ENCODE measurements at regions not wholly inside any gene's neighbourhood (a gene's known extent, or its start where the extent isn't known, plus 50 kb on each side); places are given as distances from the start of the nearest gene placed in this dataset.
"Not testable (repeated sequence)": the region's sequence is repeated elsewhere in the genome, so short reads cannot be mapped to it uniquely, and the experiment has no call there.

GRCh38 chr19:28301463-28301862 is 911.5 kb downstream of the UQCRFS1 start:
- Histone ChIP-seq H3K4me3 (ENCODE audit: low read depth in 1 of 2, low read length in 2 of 2) (no peak overlapping the region), H3K9ac (ENCODE audit: low read depth in 1 of 2, low read length in 2 of 2) (no peak overlapping the region), H3K36me3 (ENCODE audit: control insufficient read depth in 1 of 2, insufficient read depth in 2 of 2, low read length in 2 of 2) (no peaks in the 10 kb centered on the region), H3K27ac (ENCODE audit: low read depth, low read length) (no peak overlapping the region), H3K4me1 (ENCODE audit: control insufficient read depth in 1 of 2, insufficient read depth in 2 of 2, low read length in 2 of 2) (no peaks in the 10 kb centered on the region), H3K9me3 (ENCODE audit: control insufficient read depth in 1 of 2, low read length in 2 of 2) (peaks cover 6 to 11% of the 10 kb centered on the region in 2 donors), H3K27me3 (ENCODE audit: control insufficient read depth in 1 of 2, insufficient read depth in 2 of 2, low read length in 2 of 2) (no peaks in the 10 kb centered on the region)

- Histone ChIP-seq H3K4me1 (ENCODE audit: control insufficient read depth in 1 of 2, insufficient read depth in 2 of 2, low read length in 2 of 2) (no peaks in the 10 kb centered on the region), H3K9me3 (ENCODE audit: control insufficient read depth in 1 of 2, low read length in 2 of 2) (peaks cover 6 to 11% of the 10 kb centered on the region in 2 donors)
Measured at GRCh38 chr19:28299649-28300048, 913.3 kb downstream of the UQCRFS1 start.

DNA sequence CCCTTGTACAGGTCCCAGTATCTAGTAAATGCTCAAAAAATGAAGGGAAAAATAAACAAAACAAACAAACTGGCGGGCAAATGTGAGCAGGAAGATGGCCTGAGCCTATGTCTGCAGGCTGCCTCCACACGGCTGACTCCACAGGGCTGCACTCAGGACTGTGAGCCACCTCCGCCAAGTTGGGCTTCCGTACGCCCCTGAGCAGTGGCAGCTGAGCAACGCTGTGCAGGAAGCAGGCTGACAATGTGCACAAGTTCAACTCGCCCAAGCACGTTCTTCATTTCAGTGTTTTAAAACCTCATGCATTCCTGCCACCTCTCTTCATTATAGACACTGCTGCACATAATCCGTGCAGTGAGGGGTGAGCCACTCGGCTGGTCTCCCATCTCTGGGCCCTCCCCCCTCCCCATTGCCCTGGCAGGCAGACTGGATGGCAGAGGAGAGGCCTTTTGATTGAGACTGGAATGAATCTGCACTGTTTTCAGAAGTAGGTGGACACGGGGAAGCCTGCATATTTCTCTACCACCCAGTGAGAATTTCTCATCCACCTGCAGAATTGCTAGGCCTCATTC is 915.3 kb downstream of the UQCRFS1 start:
- Histone ChIP-seq H3K9me3 (ENCODE audit: control insufficient read depth in 1 of 2, low read length in 2 of 2) (peaks cover 5 to 6% of the 10 kb centered on the region in 2 donors), H3K27ac (ENCODE audit: low read depth, low read length) (no peak overlapping the region), H3K4me3 (ENCODE audit: low read depth in 1 of 2, low read length in 2 of 2) (no peak overlapping the region), H3K4me1 (ENCODE audit: control insufficient read depth in 1 of 2, insufficient read depth in 2 of 2, low read length in 2 of 2) (no peaks in the 10 kb centered on the region), H3K9ac (ENCODE audit: low read depth in 1 of 2, low read length in 2 of 2) (no peak overlapping the region), H3K36me3 (ENCODE audit: control insufficient read depth in 1 of 2, insufficient read depth in 2 of 2, low read length in 2 of 2) (no peaks in the 10 kb centered on the region), H3K27me3 (ENCODE audit: control insufficient read depth in 1 of 2, insufficient read depth in 2 of 2, low read length in 2 of 2) (no peaks in the 10 kb centered on the region)

More at GRCh38 chr19:28299649-28300048, 913.3 kb downstream of the UQCRFS1 start:
- no peak overlapping the region for H3K27ac ChIP-seq (ENCODE audit: low read depth, low read length)
- no peaks in the 10 kb centered on the region for H3K27me3 ChIP-seq (ENCODE audit: control insufficient read depth in 1 of 2, insufficient read depth in 2 of 2, low read length in 2 of 2)
- H3K9ac ChIP-seq (ENCODE audit: low read depth in 1 of 2, low read length in 2 of 2), result no peak overlapping the region
- no peaks in the 10 kb centered on the region for H3K36me3 ChIP-seq (ENCODE audit: control insufficient read depth in 1 of 2, insufficient read depth in 2 of 2, low read length in 2 of 2)
- H3K4me3 ChIP-seq (ENCODE audit: low read depth in 1 of 2, low read length in 2 of 2), result no peak overlapping the region

DNA sequence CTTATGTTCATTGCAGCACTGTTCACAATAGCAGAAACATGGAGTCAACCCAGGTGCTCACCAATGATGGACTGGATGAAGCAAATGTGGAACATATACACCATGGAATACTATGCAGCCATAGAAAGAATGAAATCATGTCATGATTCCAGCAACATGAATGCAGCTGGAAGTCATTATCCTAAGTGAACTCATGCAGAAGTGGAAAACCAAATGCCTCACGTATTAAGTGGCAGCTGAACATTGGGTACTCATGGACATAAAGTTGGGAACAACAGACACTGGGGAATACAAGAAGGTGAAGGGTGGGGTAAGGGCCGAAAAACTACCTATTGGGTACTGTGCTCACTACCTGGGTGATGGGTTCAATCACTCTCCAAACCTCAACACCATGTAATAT is 915.9 kb downstream of the UQCRFS1 start:
- Histone ChIP-seq H3K4me3 (ENCODE audit: low read depth in 1 of 2, low read length in 2 of 2) (no peak overlapping the region), H3K9me3 (ENCODE audit: control insufficient read depth in 1 of 2, low read length in 2 of 2) (peaks cover 5 to 6% of the 10 kb centered on the region in 2 donors), H3K9ac (ENCODE audit: low read depth in 1 of 2, low read length in 2 of 2) (no peak overlapping the region), H3K27ac (ENCODE audit: low read depth, low read length) (no peak overlapping the region), H3K4me1 (ENCODE audit: control insufficient read depth in 1 of 2, insufficient read depth in 2 of 2, low read length in 2 of 2) (no peaks in the 10 kb centered on the region), H3K27me3 (ENCODE audit: control insufficient read depth in 1 of 2, insufficient read depth in 2 of 2, low read length in 2 of 2) (no peaks in the 10 kb centered on the region), H3K36me3 (ENCODE audit: control insufficient read depth in 1 of 2, insufficient read depth in 2 of 2, low read length in 2 of 2) (no peaks in the 10 kb centered on the region)

DNA sequence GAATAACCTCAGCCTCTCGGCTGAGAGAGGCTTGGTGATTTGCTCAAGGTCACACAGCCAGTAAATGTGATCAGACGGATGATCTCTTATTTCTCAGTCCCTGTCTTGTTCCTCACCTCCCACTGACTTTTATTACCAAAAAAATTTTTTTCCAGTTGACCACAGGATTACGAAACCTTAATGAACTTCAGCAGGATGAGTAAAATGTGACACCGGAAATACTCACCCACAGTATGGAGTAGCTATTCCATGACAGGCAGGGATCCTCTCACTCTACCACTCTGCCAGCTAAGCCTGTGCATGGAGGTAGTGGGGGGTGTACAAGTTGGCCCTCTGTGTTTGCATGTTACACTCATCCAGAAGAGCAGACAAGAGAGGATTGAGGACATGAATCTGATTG is 916.4 kb downstream of the UQCRFS1 start:
- Histone ChIP-seq H3K9ac (ENCODE audit: low read depth in 1 of 2, low read length in 2 of 2) (no peak overlapping the region), H3K9me3 (ENCODE audit: control insufficient read depth in 1 of 2, low read length in 2 of 2) (peaks cover 6 to 10% of the 10 kb centered on the region in 2 donors), H3K4me3 (ENCODE audit: low read depth in 1 of 2, low read length in 2 of 2) (no peak overlapping the region), H3K27me3 (ENCODE audit: control insufficient read depth in 1 of 2, insufficient read depth in 2 of 2, low read length in 2 of 2) (no peaks in the 10 kb centered on the region), H3K36me3 (ENCODE audit: control insufficient read depth in 1 of 2, insufficient read depth in 2 of 2, low read length in 2 of 2) (no peaks in the 10 kb centered on the region), H3K4me1 (ENCODE audit: control insufficient read depth in 1 of 2, insufficient read depth in 2 of 2, low read length in 2 of 2) (no peaks in the 10 kb centered on the region), H3K27ac (ENCODE audit: low read depth, low read length) (no peak overlapping the region)

DNA sequence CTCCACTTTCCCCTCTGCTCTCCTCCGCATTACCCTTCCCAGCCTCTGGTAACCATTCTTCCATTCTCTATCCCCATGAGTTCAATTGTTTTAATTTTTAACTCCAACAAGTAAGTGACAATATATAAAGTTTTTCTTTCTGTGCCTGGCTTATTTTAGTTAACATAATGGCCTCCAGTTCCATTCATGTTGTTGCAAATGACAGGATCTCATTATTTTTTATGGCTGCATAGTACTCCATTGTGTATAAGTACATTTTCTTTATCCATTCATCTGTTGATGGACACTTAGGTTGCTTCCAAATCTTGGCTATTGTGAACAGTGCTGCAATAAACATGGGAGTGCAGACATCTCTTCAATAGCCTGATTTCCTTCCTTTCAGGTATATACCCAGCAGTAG is 918.0 kb downstream of the UQCRFS1 start:
- peaks cover 6 to 12% of the 10 kb centered on the region in 2 donors for H3K9me3 ChIP-seq (ENCODE audit: control insufficient read depth in 1 of 2, low read length in 2 of 2)
- H3K36me3 ChIP-seq (ENCODE audit: control insufficient read depth in 1 of 2, insufficient read depth in 2 of 2, low read length in 2 of 2); H3K27ac ChIP-seq (ENCODE audit: low read depth, low read length); H3K4me1 ChIP-seq (ENCODE audit: control insufficient read depth in 1 of 2, insufficient read depth in 2 of 2, low read length in 2 of 2); H3K27me3 ChIP-seq (ENCODE audit: control insufficient read depth in 1 of 2, insufficient read depth in 2 of 2, low read length in 2 of 2); H3K9ac ChIP-seq (ENCODE audit: low read depth in 1 of 2, low read length in 2 of 2); H3K4me3 ChIP-seq (ENCODE audit: low read depth in 1 of 2, low read length in 2 of 2): not testable (repeated sequence)

GRCh38 chr19:28294395-28294794 is 918.6 kb downstream of the UQCRFS1 start:
- H3K4me1 ChIP-seq (ENCODE audit: control insufficient read depth in 1 of 2, insufficient read depth in 2 of 2, low read length in 2 of 2), result peaks cover 0 to 3% of the 10 kb centered on the region in 2 donors
- no peak overlapping the region for H3K4me3 ChIP-seq (ENCODE audit: low read depth in 1 of 2, low read length in 2 of 2)
- H3K9me3 ChIP-seq (ENCODE audit: control insufficient read depth in 1 of 2, low read length in 2 of 2), result peaks cover 6 to 12% of the 10 kb centered on the region in 2 donors
- no peak overlapping the region for H3K9ac ChIP-seq (ENCODE audit: low read depth in 1 of 2, low read length in 2 of 2)
- no peak overlapping the region for H3K27ac ChIP-seq (ENCODE audit: low read depth, low read length)
- no peaks in the 10 kb centered on the region for H3K36me3 ChIP-seq (ENCODE audit: control insufficient read depth in 1 of 2, insufficient read depth in 2 of 2, low read length in 2 of 2)
- H3K27me3 ChIP-seq (ENCODE audit: control insufficient read depth in 1 of 2, insufficient read depth in 2 of 2, low read length in 2 of 2), result no peaks in the 10 kb centered on the region

DNA sequence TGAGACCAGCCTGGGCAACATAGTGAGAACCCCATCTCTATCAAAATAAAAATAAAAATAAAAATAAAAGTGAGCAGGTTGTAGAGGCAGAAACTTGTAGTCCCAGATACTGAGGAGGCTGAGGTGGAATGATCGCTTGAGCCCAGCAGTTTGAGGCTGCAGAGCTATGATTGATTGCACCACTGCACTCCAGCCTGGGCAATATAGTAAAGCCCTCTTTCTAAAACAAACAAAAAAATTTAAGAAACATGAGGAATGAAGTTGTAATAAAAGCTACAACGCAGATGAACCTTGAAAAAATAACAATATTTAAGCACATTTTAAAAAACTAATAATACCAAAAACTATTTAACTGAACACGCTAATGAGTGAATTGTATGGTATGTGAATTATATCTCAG is 919.3 kb downstream of the UQCRFS1 start:
- H3K27me3 ChIP-seq (ENCODE audit: control insufficient read depth in 1 of 2, insufficient read depth in 2 of 2, low read length in 2 of 2), result no peaks in the 10 kb centered on the region
- H3K9me3 ChIP-seq (ENCODE audit: control insufficient read depth in 1 of 2, low read length in 2 of 2), result peaks cover 3 to 11% of the 10 kb centered on the region in 2 donors
- H3K36me3 ChIP-seq (ENCODE audit: control insufficient read depth in 1 of 2, insufficient read depth in 2 of 2, low read length in 2 of 2), result no peaks in the 10 kb centered on the region
- H3K4me1 ChIP-seq (ENCODE audit: control insufficient read depth in 1 of 2, insufficient read depth in 2 of 2, low read length in 2 of 2), result peaks cover 0 to 5% of the 10 kb centered on the region in 2 donors
- H3K4me3 ChIP-seq (ENCODE audit: low read depth in 1 of 2, low read length in 2 of 2), result no peak overlapping the region
- H3K9ac ChIP-seq (ENCODE audit: low read depth in 1 of 2, low read length in 2 of 2), result no peak overlapping the region
- H3K27ac ChIP-seq (ENCODE audit: low read depth, low read length), result no peak overlapping the region

DNA sequence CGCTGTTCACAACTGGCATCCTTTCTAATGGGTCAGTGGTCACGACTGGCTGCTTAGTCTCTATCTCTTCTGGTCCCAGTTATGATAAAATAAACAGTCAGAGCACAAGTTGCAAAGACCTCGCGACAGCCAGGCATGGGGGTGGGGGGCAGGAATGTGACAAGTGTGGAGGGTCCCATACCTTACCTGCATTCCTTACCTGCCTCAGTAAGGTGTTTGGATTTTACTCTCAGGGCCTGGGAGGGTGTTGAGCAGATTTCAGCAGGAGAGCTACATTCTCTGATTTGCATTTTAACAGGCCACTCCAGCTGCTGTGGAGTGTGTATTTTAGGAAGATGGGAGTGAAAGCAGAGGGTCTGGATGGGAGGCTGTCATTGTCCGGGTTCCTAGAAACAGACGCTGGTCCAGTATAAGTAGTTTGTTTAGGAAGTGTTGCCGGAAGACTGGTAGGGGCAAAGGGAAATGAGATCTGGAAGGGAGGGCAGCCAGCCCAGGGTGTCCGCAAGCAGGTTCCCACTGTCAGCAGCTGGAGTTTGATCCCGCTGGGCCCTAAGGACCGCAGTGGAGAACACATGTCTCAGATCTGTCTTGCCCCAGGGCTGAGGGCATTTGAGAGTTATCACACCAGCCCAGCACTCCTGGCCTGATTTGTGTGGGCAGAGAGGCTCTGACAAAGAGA is 920.0 kb downstream of the UQCRFS1 start:
- Histone ChIP-seq H3K9me3 (ENCODE audit: control insufficient read depth in 1 of 2, low read length in 2 of 2) (peaks cover 0 to 16% of the 10 kb centered on the region in 2 donors), H3K9ac (ENCODE audit: low read depth in 1 of 2, low read length in 2 of 2) (no peak overlapping the region), H3K36me3 (ENCODE audit: control insufficient read depth in 1 of 2, insufficient read depth in 2 of 2, low read length in 2 of 2) (no peaks in the 10 kb centered on the region), H3K4me1 (ENCODE audit: control insufficient read depth in 1 of 2, insufficient read depth in 2 of 2, low read length in 2 of 2) (peaks cover 0 to 7% of the 10 kb centered on the region in 2 donors), H3K4me3 (ENCODE audit: low read depth in 1 of 2, low read length in 2 of 2) (no peak overlapping the region), H3K27ac (ENCODE audit: low read depth, low read length) (no peak overlapping the region), H3K27me3 (ENCODE audit: control insufficient read depth in 1 of 2, insufficient read depth in 2 of 2, low read length in 2 of 2) (no peaks in the 10 kb centered on the region)

GRCh38 chr19:28291874-28292273 is 921.1 kb downstream of the UQCRFS1 start:
- Histone ChIP-seq H3K9ac (ENCODE audit: low read depth in 1 of 2, low read length in 2 of 2) (no peak overlapping the region), H3K36me3 (ENCODE audit: control insufficient read depth in 1 of 2, insufficient read depth in 2 of 2, low read length in 2 of 2) (no peaks in the 10 kb centered on the region), H3K4me3 (ENCODE audit: low read depth in 1 of 2, low read length in 2 of 2) (no peak overlapping the region), H3K27ac (ENCODE audit: low read depth, low read length) (no peak overlapping the region), H3K27me3 (ENCODE audit: control insufficient read depth in 1 of 2, insufficient read depth in 2 of 2, low read length in 2 of 2) (no peaks in the 10 kb centered on the region), H3K4me1 (ENCODE audit: control insufficient read depth in 1 of 2, insufficient read depth in 2 of 2, low read length in 2 of 2) (peaks cover 0 to 7% of the 10 kb centered on the region in 2 donors), H3K9me3 (ENCODE audit: control insufficient read depth in 1 of 2, low read length in 2 of 2) (peaks cover 0 to 19% of the 10 kb centered on the region in 2 donors)
